ENCODE measurements at regions not wholly inside any gene's neighbourhood (a gene's known extent, or its start where the extent isn't known, plus 50 kb on each side); places are given as distances from the start of the nearest gene placed in this dataset.

DNA sequence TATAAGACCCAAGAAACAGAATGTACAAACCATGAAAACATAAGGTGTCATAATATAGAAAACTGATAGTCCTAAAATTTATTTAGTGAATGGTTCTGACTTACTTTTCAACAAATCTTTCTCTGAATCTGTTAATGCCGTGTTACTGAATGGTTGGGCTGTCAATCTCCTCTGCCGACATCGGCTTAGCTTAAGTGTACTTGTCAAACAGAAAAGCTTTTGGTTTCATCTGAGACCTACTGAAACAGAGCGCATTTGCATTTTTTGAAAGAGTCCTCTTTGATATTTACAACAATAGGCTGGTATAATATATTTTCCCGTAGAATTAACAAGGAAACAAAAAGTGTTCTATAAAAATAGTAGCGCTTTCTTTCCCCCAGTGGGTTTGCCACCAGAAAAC, 120.9 kb upstream of the ZNF804B start:
- no peak for DNase-seq (ENCODE audit: low read depth in 1 of 2, low spot score in 1 of 2)
- no peak overlapping the region for H3K4me3 ChIP-seq
- H3K27me3 ChIP-seq, result no peaks in the 10 kb centered on the region
- H3K4me1 ChIP-seq (ENCODE audit: low read depth), result no peaks in the 10 kb centered on the region
- H3K9me3 ChIP-seq (ENCODE audit: low read depth), result no peaks in the 10 kb centered on the region
- H3K27ac ChIP-seq, result no peak overlapping the region
- TF ChIP-seq, protein P1, sequence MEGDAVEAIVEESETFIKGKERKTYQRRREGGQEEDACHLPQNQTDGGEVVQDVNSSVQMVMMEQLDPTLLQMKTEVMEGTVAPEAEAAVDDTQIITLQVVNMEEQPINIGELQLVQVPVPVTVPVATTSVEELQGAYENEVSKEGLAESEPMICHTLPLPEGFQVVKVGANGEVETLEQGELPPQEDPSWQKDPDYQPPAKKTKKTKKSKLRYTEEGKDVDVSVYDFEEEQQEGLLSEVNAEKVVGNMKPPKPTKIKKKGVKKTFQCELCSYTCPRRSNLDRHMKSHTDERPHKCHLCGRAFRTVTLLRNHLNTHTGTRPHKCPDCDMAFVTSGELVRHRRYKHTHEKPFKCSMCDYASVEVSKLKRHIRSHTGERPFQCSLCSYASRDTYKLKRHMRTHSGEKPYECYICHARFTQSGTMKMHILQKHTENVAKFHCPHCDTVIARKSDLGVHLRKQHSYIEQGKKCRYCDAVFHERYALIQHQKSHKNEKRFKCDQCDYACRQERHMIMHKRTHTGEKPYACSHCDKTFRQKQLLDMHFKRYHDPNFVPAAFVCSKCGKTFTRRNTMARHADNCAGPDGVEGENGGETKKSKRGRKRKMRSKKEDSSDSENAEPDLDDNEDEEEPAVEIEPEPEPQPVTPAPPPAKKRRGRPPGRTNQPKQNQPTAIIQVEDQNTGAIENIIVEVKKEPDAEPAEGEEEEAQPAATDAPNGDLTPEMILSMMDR (IDR thresholded peaks at IDR 0.05; ENCODE audit: low read depth, low read length), result no peak
- H3K36me3 ChIP-seq, result no peaks in the 10 kb centered on the region

DNA sequence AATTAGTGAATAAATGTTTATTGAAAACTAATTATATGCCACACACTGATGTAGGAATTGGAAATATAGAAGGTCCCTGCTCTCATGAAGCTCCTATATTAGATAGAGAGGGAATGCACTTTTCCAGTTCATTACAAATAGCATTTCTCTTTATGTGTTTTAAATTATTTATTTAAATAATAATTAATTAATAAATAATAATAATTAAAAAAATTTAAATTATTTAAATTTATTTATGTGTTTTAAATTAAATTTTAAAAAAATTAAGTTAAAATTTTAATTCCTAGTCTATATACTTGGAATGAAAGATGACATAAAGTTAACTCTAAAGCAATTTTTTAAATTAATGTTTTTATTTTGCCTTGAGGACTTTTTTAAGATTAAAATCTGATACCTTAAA, 121.7 kb upstream of the ZNF804B start:
- Histone ChIP-seq H3K4me1 (ENCODE audit: low read depth) (no peaks in the 10 kb centered on the region), H3K4me3 (no peak overlapping the region), H3K9me3 (ENCODE audit: low read depth) (no peaks in the 10 kb centered on the region), H3K27me3 (no peaks in the 10 kb centered on the region), H3K36me3 (no peaks in the 10 kb centered on the region), H3K27ac (no peak overlapping the region)
- DNase-seq (ENCODE audit: low read depth in 1 of 2, low spot score in 1 of 2), result no peak
- TF ChIP-seq, protein P1 (IDR thresholded peaks at IDR 0.05; ENCODE audit: low read depth, low read length), result no peak

DNA sequence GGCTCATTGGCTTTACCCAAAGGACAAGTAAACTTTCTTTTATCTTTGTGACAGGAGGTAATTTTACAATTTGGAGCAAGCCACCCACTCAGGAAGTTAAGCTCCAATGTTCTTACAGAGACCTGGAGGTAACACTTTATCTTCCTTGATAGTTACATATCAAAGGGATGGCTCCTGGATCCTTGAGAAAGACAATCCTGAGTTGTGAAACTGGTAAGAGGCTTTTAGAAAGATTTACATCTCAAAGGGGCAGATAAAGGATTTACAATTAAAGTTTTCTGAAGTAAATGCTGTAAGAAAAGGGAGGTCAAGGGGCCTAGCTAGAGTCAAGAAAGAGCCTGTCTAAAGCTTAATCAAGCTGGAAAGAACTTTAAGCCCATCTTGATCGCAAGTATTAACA, 124.4 kb upstream of the ZNF804B start:
- H3K4me1 ChIP-seq (ENCODE audit: low read depth), result no peaks in the 10 kb centered on the region
- H3K27ac ChIP-seq, result no peak overlapping the region
- H3K4me3 ChIP-seq, result no peak overlapping the region
- H3K36me3 ChIP-seq, result no peaks in the 10 kb centered on the region
- TF ChIP-seq, protein P1 (IDR thresholded peaks at IDR 0.05; ENCODE audit: low read depth, low read length), result no peak
- H3K9me3 ChIP-seq (ENCODE audit: low read depth), result no peaks in the 10 kb centered on the region
- DNase-seq (ENCODE audit: low read depth in 1 of 2, low spot score in 1 of 2), result no peak
- no peaks in the 10 kb centered on the region for H3K27me3 ChIP-seq

DNA sequence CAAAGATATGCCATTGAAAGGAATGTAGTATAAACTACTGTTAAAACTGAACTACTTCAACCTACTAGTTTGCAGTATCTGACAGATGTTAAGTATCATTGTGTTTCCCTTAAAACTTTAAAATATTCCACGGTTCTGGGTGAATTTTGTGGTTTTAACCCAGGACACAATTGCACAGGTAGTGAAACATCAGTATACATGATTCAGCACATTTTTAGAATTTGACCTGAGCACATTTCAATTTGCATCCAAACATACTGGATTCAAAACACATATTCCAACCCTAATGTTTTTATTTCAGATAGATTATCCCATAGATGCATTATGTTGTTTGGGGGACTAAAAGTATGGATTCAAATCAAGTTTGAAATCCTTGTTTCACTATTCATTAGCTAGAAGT, 129.9 kb upstream of the ZNF804B start:
- TF ChIP-seq, protein P1 (IDR thresholded peaks at IDR 0.05; ENCODE audit: low read depth, low read length), result no peak
- no peak overlapping the region for H3K27ac ChIP-seq
- H3K27me3 ChIP-seq, result no peaks in the 10 kb centered on the region
- no peak overlapping the region for H3K4me3 ChIP-seq
- no peaks in the 10 kb centered on the region for H3K4me1 ChIP-seq (ENCODE audit: low read depth)
- no peaks in the 10 kb centered on the region for H3K9me3 ChIP-seq (ENCODE audit: low read depth)
- H3K36me3 ChIP-seq, result no peaks in the 10 kb centered on the region
- DNase-seq (ENCODE audit: low read depth in 1 of 2, low spot score in 1 of 2), result no peak

DNA sequence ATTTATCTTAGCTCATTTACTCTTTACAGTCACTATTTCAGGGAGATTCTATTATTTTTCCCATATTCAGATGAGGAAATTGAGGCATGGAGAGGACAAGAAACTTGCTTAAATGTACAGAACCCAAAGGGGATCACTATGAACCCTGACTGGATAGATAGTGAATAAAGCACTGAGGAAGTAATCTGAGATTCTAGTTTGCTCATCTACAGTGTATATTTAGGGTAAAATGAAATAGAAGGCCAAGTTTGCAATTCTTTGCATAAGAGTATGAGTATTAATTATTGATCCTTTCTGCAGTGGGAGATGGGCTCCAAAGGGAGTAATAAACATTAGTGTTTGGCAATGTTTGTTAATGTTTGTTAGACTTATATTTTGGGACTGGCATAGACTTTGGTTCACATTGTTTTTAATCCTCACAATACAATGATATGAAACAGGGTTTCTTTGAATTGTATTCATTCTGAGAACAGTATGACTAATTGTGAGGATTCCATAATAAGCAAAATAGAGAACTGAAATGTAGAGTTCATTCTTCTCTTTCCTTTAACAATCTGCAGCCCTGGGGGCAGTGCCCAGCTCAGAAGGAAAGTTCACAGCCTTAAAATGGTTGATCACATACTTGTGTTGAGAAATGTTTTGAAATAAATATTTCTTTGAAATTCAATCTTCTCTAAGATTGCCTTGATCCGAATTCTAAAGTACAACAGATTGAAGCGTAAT, 131.0 kb upstream of the ZNF804B start:
- DNase-seq (ENCODE audit: low read depth in 1 of 2, low spot score in 1 of 2), result no peak
- no peaks in the 10 kb centered on the region for H3K27me3 ChIP-seq
- H3K36me3 ChIP-seq, result no peaks in the 10 kb centered on the region
- TF ChIP-seq, protein P1 (IDR thresholded peaks at IDR 0.05; ENCODE audit: low read depth, low read length), result no peak
- no peaks in the 10 kb centered on the region for H3K9me3 ChIP-seq (ENCODE audit: low read depth)
- no peaks in the 10 kb centered on the region for H3K4me1 ChIP-seq (ENCODE audit: low read depth)
- no peak overlapping the region for H3K27ac ChIP-seq
- H3K4me3 ChIP-seq, result no peak overlapping the region
